KBM-7 (cell line): ENCODE measurements at regions not wholly inside any gene's neighbourhood (a gene's known extent, or its start where the extent isn't known, plus 50 kb on each side); places are given as distances from the start of the nearest gene placed in this dataset.
"Not testable (repeated sequence)": the region's sequence is repeated elsewhere in the genome, so short reads cannot be mapped to it uniquely, and the experiment has no call there.

Source experiments
- DNase-seq: peaks from one replicate; pipeline ENCODE4 v3.0.0-alpha.2; 2015
- in situ Hi-C: fragments of 300-500 bp; cut with MboI; formaldehyde crosslinking; loops from 2 replicates; pipeline ENCODE4 v1.14.3; 2020; ENCODE audit warnings: low sequenced_read_pairs, low pct_unique_long_range_greater_than_20kb, mixed read lengths

- in situ Hi-C loops: no loop called here
- DNase-seq: no peak
Observed at GRCh38 chr14:27605282-27605681, 1007.4 kb upstream of the NOVA1 start.

GRCh38 chr14:27608377-27608776, 1010.5 kb upstream of the NOVA1 start:
- DNase-seq: peak; percentile 1
- in situ Hi-C loops: no loop called here

GRCh38 chr14:27612121-27612520, 1014.3 kb upstream of the NOVA1 start:
- no peak for DNase-seq
- in situ Hi-C loops: no loop called here

GRCh38 chr14:27613102-27613501, 1015.3 kb upstream of the NOVA1 start:
- no peak for DNase-seq
- in situ Hi-C loops: no loop called here

GRCh38 chr14:27623782-27624181, 1025.9 kb upstream of the NOVA1 start:
- in situ Hi-C loops: no loop called here
- DNase-seq: no peak

- no peak for DNase-seq
- in situ Hi-C loops: no loop called here
Observed at GRCh38 chr14:27634056-27634970, 1036.5 kb upstream of the NOVA1 start.

GRCh38 chr14:27640688-27641087, 1042.9 kb upstream of the NOVA1 start:
- in situ Hi-C loops, DNase-seq: not testable (repeated sequence)

- in situ Hi-C loops: no loop called here
- DNase-seq: no peak
Observed at GRCh38 chr14:27642251-27642866, 1044.5 kb upstream of the NOVA1 start.

- no peak for DNase-seq
- in situ Hi-C loops: no loop called here
Observed at GRCh38 chr14:27660683-27661082, 1062.8 kb upstream of the NOVA1 start.

- in situ Hi-C loops: no loop called here
- no peak for DNase-seq
Observed at GRCh38 chr14:27668531-27668930, 1070.7 kb upstream of the NOVA1 start.

GRCh38 chr14:27672047-27672446, 1074.2 kb upstream of the NOVA1 start:
- DNase-seq: peak; percentile 33
- in situ Hi-C loops: no loop called here

- in situ Hi-C loops, DNase-seq: not testable (repeated sequence)
Observed at GRCh38 chr14:27672811-27673737, 1075.2 kb upstream of the NOVA1 start.

- DNase-seq: no peak
- in situ Hi-C loops: no loop called here
Observed at GRCh38 chr14:27686137-27686536, 1080.5 kb upstream of the FOXG1 start.

- in situ Hi-C loops: no loop called here
Observed at GRCh38 chr14:27688841-27689444, 1077.6 kb upstream of the FOXG1 start.

GRCh38 chr14:27712364-27712763, 1054.2 kb upstream of the FOXG1 start:
- in situ Hi-C loops: no loop called here

More at GRCh38 chr14:27688841-27689444, 1077.6 kb upstream of the FOXG1 start:
- no peak for DNase-seq

GRCh38 chr14:27715561-27715960, 1051.0 kb upstream of the FOXG1 start:
- DNase-seq: no peak
- in situ Hi-C loops: no loop called here

More at GRCh38 chr14:27712364-27712763, 1054.2 kb upstream of the FOXG1 start:
- no peak for DNase-seq

- in situ Hi-C loops: no loop called here
- DNase-seq: no peak
Observed at GRCh38 chr14:27721760-27722159, 1044.8 kb upstream of the FOXG1 start.

GRCh38 chr14:27725482-27725881, 1041.1 kb upstream of the FOXG1 start:
- in situ Hi-C loops: no loop called here
- DNase-seq: no peak

- in situ Hi-C loops: no loop called here
- no peak for DNase-seq
Observed at GRCh38 chr14:27727251-27727770, 1039.3 kb upstream of the FOXG1 start.
